MM.1S (cell line): ENCODE measurements at regions not wholly inside any gene's neighbourhood (a gene's known extent, or its start where the extent isn't known, plus 50 kb on each side); places are given as distances from the start of the nearest gene placed in this dataset.
"Not testable (repeated sequence)": the region's sequence is repeated elsewhere in the genome, so short reads cannot be mapped to it uniquely, and the experiment has no call there.

Experiments
- CTCF ChIP-seq: fragments of 300-600 bp; sonication (generic); IDR thresholded peaks from 2 replicates; pipeline ENCODE4 v1.5.1; 2016; ENCODE audit warnings: antibody characterized with exemption, low read length, mixed read lengths
- EZH2phosphoT487 ChIP-seq: fragments of 300-600 bp; sonication (generic); IDR thresholded peaks from 2 replicates; pipeline ENCODE4 v1.6.1; 2018; ENCODE audit warnings: antibody characterized with exemption, low read length

GRCh38 chr7:142435606-142436005 is 177.7 kb upstream of the PRSS58 start:
- not testable (repeated sequence) for TF ChIP-seq CTCF, EZH2phosphoT487
